Lower leg skin (tissue), 3 donors: ENCODE measurements at regions not wholly inside any gene's neighbourhood (a gene's known extent, or its start where the extent isn't known, plus 50 kb on each side); places are given as distances from the start of the nearest gene placed in this dataset.

Experiments used
- CTCF ChIP-seq, 3 donors: fragments of 450-650 bp; IDR thresholded peaks; one replicate each; pipeline ENCODE4 v1.5.1; 2016; ENCODE audit warnings: antibody characterized with exemption in 3 of 3, mild to moderate bottlenecking in 3 of 3, moderate library complexity in 2 of 3
- POLR2A ChIP-seq, 2 donors: fragments of 450-650 bp; IDR thresholded peaks; one replicate each; pipeline ENCODE4 v1.6.1; 2016 to 2017; ENCODE audit warnings: antibody characterized with exemption in 2 of 2, mild to moderate bottlenecking in 1 of 2, moderate library complexity in 1 of 2

- TF ChIP-seq POLR2A (IDR thresholded peaks at IDR 0.05), result no peak
- no peak for TF ChIP-seq CTCF (IDR thresholded peaks at IDR 0.05)
Measured at GRCh38 chr11:119782739-119783072, 53.7 kb upstream of the NECTIN1 start.
